NK-92 treated with Interleukin-12 subunit alpha and Interleukin-12 subunit beta, amount 100 ng/mL, for 24 hours (cell line): ENCODE measurements at regions not wholly inside any gene's neighbourhood (a gene's known extent, or its start where the extent isn't known, plus 50 kb on each side); places are given as distances from the start of the nearest gene placed in this dataset.

ENCODE experiments used
- DNase-seq: peaks from one replicate; lab custom pipeline; 2025; lab: John Stamatoyannopoulos, UW

DNA sequence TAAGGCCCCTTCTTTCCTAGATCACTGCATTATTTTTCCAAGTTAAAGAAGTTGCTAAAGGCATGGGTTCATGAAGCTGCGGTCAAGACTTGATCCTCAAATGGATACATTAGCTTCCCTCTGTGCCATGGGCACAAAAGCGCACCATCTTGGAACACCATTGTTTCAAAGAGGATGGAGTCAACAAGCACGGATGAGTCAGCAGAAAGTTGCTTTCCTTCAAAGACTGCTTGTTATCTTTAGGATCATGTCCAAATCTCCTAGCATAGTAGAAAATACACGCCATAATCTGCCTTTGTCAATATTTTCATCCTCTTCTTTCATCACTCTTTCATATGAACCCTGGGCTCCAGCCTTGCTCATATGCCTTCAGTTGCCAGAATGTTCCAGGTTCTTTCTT is 226.8 kb upstream of the GATB start:
- no peak for DNase-seq

DNA sequence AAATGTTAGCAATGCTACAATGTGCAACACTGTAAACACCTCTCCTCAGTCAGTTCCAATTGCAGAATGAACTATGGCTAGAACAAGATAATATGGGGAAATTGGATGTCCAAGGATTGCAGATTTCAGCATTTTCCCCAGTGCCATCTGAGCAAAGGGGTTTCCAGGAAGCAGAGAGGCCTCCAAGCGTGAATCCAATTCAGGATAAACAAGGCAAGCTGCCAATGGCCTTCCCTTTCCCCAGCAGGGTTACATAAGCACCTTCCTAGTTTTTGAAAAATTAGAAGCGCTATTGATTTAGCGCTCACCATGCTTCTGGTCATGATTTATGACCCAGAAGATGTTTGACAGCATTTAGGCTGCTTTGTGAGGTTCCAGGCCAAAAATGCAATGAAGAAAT is 223.0 kb upstream of the GATB start:
- no peak for DNase-seq

DNA sequence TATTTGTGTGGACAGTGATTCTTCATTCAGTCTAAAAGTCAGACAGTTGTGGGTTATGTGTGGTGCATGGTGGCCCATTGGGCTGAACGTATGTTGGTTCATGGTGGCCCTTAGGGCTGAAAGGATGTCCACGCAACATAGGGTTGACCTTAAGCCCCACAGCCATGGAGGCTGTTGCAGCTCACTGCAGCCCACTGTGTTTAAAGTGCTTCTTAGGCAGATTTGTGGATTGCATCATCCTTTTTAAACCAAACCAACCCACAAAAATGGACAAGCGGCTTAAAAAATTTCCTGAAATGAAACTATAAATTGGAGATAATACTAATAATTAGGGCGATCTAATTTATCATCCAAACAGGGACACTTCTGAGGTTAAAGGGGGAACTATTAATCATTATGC is 219.0 kb upstream of the GATB start:
- DNase-seq: no peak

DNA sequence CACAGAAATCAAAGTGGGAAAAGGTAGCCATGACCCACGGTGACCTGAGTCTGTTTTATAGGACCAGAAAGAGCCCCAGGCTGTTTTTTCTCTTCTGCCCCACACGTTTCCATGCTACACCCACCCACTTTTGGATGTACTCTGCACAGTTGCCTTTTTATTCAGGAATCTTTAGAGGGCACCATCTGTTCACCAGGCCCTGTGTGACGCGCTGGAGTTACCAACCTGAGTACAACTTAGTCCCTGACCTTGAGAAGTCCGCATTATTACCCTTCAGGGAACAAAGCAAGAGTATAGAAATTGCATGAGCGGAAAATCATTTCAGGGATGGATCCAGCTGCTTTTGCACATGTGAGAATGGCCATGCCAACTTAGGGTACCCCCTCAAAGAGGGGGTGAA is 207.8 kb upstream of the GATB start:
- DNase-seq: no peak

DNA sequence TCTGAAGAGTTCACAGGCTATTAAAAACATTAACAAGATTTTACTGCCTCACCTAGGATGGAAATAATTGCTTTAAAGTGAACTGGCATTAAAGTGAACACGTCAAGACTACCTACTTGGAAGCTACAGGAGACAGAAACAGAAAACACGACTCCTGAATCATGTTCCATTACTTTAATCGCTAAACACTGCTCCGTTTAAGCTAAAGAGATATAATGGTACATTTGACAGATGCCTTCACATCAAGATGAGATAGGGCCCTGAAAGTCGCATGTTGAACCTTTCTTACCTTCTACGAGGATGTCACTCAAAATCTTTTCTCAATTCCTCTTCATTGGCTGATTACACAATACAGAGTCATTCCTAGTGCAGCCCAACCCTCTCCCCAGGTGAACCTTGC is 206.3 kb upstream of the GATB start:
- DNase-seq: no peak

DNA sequence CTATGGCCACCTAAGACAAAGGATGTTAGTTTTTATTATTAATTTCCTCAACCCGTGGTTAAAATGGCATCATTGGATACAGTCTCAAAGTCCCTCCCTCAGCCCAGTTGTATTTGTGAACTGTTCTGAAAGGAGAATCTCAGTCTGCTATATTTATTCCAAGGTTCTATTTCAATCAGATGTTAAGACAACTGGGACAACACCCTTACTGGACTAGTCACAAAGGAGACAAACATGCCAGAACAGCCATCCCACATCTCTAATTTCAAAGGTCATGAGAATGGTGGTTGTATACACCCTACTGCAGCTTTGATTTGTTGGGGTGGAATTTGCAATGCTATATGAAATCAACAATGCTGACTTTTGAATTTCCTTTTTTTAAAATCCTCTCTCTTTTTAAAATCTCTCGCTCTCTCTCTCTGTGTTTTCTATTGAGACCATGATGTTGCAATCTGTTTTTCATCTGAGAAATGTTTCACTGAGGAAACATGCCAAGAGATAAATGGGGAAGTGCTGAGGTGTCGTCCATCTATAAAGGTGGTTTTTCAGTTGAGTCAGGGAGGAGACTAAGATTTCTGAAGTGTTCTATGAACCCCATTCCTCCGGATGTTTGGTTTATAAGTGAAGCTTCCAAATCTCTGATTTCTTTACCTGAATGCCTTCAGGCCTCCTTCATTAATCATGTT is 201.5 kb upstream of the GATB start:
- no peak for DNase-seq

DNA sequence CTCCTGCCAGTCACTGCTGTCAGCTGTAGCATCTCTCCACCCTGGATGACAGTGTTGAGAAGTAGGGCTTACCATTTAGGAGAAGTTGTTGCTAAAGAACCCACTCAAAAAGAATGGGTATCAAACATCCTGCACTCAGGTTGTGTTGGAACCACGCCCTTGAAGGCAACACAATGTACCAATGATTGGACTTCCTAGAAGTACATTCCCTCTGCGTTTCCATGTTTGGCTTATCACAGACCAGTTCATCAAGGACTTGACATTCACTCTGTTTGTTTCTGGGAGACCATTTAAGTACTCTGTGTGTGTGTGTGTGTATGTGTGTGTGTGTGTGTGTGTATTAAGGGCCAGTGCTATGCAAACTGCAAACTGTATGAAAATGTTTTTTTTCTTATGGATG is 200.6 kb upstream of the GATB start:
- DNase-seq: no peak

DNA sequence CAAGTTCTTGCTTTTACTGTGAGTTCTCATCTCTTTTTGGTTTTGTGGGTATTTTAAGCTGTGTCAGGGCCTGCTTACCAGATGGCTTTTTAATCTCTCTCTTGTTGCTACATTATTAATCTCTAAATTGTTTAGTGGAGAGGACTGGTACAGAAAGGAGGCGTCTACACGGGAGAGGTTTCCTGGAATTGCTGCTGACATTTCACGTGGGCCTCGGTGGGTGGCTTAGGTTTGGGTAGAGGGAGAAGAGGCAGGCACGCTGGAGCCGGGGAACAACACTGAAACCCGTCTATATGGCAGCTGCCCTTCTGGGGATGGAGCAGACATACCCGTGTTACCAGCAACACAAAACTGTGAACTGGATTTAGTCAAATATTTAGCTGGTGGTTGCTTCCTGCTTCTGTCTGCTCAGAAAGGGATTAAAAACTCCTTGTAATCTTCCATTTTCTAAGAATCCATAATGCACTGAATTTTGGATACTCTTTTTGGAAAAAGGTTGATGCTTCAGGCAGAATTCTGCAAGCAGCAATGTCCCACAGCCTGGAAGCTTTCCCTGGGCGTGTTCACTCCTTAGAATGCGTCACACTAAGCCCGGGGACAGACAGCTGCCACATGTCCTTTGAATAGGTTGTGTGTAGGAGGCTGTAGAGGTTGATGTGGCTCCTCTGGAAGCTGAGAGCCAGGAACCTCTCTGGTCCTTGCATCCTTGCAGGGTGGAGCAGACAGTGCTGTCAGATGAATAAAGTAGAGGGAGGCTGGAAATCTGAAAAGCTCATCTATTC is 199.8 kb upstream of the GATB start:
- no peak for DNase-seq

DNA sequence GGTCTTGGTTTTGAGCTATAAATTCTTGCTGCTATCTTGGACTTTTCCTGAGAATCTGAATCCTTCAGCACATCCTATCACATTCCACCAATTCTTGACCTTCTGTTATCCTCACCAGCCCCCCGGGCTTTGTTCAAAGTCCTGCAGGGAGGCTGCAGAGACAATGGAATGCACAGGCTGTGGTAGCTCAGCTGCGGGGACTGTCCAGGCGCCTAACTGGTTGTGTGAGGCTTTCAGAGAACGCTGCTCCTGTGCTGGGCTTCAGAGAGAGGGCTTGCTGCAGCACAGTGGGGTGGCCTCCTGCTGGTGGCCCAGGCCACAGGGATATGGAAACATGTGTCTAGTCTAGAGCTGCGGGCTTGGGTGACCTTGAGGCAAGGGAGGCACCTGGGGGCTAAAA is 196.3 kb upstream of the GATB start:
- no peak for DNase-seq

DNA sequence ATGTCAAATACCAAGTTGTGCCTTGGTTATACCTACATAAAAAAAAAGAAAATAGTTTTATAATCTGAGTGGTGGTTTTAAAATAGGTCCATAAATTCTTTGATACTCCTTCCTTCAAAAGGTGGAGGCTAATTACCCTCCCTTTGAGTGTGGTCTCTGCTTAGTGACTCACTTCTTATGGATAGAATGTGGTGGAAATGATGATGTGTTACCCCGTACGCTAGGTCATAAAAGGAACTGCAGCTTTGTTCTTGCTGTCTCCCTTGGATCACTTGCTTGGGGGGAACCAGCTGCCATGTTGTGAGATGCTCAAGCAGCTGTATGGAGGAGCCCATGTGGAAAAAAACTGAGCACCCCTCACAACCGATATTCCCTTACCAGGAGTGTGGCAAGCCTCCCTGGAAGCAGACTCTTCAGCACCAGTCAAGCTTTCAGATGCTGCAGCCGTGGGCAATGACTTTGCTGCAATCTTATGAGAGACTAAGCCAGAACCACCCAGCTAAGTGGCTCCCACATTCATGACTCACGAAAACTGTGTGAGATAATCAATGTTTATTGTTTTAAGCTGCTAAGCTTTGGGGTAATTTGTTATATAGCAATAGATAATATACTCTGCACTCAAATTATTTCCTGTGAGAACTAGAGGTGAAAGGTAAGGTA is 195.0 kb upstream of the GATB start:
- no peak for DNase-seq

DNA sequence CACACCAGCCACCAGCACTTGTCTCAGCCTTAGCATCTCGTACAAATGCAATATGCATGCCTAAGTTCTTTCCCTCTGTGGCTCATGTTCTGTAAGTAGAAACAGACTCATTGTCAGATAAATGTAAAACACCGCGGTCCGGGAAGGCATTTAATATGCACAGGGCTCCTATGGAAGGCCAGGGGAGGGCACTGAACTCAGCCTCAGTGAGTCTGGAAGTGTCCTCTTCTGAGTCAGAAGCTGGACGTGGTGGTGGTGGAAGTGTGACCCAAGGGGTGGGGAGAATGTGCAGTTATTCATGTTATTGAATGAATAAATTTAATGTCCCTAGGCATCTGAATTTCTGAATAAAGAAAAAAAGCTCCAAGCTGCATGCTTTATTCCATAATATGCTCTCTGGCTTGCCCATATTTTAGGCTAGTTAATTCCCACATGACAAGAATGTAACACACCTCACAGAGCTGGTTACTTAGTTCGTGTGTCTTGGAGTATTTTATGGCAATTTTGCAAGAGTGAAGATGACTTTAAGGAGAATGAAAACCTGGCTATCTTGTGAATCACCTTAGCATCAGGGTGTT is 193.1 kb upstream of the GATB start:
- no peak for DNase-seq

DNA sequence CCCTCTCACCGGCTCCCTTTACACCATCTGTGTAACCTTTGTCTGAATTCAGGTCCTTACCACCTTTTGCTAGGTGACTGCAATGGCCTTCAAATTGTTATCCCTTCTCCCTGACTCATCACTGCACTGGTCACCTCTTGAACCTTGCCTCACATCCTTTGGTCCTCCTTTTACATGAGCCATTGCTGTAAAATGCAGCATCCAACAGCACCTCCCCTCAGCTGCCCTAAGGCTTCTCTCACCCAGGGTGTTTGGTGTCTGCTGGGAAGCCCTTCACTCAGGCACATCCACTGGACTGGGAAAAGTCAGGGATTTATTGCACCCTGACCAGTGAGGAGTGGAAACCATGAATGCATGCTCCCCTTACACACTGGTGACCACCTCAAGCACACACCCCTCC is 192.5 kb upstream of the GATB start:
- no peak for DNase-seq

DNA sequence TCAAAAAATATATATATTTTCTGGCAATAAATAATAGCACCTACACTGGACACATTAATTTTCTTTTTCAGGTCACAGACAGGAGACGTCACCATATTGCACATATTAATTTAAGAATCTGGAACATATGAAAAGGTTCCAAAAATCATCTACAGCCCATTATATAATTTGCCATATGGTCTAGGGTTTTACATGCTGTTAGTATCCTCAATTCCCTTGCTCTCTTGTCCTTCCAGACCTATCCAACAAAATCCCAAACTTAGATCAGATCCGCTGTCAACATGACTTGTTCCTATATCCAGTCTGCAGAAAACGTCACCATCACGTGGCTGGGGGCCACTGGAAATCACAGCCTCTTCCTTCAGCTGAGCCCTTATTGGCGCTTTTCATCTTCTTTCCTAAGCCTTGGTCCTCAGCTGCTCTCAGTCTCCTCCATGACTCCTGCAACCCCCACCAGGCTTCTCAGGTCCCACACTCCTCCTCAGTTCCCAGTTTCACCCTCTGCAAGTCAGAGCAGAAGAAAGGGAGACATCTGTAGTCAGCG is 192.0 kb upstream of the GATB start:
- DNase-seq: no peak

DNA sequence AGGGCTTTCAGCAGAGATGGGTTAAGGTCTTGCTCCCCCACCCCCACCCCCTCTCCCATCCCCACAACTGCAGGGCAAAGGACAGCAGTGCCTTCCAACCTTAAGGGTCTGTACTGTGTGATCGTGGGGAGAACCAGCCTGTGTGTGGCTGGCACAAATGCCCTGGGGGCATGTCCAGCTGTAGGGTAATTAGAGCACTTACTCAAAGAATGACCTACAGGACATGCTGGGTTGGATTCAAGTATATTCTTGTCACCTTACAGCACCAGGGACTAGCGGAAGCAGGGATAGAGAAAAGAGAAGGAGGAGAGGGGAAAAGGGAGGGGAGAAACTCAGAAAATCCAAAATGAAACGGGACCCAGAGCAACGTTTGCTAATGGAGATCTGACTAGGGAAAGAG is 191.3 kb upstream of the GATB start:
- DNase-seq: no peak

DNA sequence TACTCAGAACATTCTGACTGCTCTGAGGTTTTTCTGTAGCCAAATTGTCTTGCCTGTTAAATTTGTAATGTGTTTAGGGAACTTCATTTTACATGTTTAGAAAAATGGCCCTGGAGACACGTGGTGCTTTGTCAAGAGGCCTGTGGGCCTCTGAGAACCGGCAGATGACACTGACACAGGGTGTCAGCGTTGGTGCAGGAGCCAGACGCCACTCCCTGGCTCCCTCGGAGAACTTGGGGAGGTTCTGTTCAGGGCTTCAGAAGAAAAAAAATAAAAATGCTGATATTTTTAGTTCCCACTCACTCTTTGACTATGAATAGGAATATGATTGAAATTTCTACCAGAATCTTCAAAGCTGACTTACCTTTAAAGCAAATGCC is 190.9 kb upstream of the GATB start:
- no peak for DNase-seq

DNA sequence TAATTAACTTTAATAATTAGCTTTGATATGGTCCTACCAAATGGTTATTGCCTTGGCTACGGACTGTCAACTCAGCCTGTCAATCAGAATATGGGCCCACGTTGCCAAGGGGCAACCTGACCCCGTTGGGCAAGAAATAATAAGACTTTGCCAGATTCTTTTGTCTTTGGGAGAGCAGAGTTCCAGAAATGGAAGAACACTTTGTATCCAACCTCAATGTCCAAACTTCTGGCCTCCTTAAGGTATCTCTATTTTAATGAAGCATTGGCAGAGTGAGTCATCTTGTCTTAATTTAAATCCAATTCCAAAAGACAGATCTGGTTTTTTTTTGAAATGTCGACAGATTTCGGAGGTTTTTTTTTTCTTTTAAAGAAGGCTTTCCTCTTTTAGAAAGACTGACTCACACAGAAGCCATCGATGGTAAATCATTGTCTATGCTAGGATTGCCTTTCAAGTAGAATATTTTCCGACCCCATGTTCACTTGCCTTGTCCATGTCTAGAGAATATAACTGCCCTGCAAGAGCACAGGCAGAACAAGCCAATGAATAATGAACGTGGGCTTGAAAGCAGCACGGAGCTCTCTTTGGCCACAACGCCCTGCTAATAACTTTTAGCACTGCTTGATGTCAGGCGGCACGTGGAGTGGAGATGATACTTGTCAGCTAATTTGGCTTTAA is 190.3 kb upstream of the GATB start:
- DNase-seq: no peak

DNA sequence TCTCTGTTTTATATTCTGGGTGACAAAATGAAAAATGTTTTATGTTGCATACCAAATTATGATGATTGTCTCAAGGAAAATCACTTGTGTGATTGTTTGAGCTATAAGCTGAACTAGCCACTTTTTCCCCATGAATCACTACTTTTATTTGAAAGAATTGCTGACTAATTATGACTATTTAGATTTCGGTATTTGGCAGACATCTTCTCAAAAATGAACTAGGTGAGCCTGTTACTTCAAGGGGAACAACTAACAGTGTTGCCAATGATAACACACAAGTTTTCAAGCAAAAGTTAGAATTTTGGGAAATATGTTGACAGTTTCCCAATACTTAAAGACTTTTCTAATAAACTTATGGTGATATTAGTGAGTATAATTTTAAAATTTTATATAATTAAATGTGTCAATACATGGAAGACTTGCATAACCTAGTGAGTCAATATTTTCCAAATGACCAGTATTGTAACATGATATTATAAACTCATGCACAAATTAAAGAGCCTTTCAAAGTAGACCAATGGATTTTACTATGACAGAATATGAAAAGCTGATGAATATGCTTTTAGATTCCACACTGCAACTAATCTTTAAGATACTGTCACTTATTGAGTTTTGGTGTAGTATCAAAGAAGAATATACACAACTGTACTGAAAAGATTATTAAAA is 187.7 kb upstream of the GATB start:
- no peak for DNase-seq

DNA sequence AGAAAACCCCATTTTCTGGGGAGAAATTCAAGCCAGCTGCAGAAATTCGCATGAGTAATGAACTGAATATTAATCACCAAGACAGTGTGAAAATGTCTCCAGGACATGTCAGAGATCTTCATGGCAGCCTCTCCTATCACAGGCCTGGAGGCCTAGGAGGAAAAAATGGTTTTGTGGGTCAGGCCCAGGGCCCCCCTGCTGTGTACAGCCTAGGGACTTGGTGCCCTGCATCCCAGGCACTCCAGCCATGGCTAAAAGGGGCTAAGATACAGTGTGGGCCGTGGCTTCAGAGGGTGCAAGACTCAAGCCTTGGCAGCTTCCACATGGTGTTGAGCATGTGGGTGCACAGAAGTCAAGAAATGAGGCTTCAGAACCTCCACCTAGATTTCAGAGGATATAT is 185.9 kb upstream of the GATB start:
- DNase-seq: no peak

DNA sequence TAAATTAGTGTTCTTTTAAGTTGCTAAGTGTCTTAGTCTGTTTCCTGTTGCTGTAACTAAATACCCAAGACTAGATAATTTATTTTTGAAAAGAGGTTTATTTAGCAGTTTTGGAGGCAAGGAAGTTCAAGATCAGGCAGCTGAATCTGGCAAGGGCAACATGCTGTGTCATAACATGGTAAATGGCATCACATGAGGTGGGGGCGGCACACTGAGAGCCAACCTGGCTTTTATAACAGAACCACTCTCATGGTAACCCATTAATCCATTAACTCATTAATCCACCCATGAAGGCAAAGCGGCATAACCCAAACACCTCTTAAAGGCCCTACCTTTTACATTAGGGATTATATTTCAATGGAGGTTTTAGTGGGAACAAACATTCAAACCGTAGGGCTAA is 182.2 kb upstream of the GATB start:
- DNase-seq: no peak

DNA sequence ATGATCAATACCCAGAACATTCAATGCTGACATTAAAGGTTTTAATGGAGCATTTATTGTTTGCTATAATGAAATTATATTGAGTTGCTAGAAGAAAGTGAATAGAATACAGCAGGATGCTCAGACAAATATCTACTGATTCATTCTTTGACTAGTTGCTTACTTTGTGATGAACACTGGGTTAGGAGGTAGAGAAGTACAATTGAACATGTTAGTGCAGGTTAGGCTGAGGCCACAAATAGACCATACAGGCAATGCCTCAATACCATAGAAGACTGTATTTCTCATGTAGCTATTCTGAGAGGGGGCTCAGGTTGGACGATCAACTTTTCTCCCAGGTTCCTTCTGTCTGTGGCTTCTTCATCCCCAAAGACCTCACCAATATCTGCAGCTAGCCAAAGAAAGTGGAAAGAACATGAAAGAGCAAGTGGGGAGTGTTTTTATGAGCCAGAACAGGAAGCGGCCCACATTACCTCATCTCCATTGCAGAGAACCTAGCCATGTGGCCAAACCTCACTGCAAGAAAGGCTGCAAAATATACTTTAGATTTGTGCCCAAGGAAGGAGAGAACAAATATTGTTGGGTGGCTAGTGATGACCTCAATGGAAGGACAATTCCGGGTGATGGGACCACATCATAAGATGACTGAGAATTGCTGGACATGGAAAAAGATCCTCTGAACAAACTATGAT is 180.3 kb upstream of the GATB start:
- no peak for DNase-seq

DNA sequence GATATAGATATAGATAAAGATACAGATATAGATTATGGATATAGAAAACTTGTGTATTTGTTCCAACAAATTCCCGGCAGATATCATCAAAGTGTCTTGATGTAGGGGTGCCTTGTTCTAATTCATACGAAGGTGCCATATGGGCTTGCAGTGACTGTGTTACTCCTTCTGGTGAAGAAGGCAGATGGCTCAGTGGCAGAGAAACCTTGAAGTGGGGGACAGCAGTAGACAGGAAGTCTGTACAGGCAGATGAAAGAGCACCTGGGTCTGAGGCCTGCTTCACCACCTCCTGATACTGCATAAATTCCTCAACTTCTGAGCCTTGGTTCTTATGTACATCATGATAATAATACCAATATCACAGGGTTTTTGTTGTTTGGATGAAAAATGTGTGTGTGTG is 179.5 kb upstream of the GATB start:
- DNase-seq: no peak
